ENCODE measurements at regions not wholly inside any gene's neighbourhood (a gene's known extent, or its start where the extent isn't known, plus 50 kb on each side); places are given as distances from the start of the nearest gene placed in this dataset.

GRCh38 chr10:93180482-93180931, 106.8 kb downstream of the CYP26A1 start:
- no peak for DNase-seq

DNA sequence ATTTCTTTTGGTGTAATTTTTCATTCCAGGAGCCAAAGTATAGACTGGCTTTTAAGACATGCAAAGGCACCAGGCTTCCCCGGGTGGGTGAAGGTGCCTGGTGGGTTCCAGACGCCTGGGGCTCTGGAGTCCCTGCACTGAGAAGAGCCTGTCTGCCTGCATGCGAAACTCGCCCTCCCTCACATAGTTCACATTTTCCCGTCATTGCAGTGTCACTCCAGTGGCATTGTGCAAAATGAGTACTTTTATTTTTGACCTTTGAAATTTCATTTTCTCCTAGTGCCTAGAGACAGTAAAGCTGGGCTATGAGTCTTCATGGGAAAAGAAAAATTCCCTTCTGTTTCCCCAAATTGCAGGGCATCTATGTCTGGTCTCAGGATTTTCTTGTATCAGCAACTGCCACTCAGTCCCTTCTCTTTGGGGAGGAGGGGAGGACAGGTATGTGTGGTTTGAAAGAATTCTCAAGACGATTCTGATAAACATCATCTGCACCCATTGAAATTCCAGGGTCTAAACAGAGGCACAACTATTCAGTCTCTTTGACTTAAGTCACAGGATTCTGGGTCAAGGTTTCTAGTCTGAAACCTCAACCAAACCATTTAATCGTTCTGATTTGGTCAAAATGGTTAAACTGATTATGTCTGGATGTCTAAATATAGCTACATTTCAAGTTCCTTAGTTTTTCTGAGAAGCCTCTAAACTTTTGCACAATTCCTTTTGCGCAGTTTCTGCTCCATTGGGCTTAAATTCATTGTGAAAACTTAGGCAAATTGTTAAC, 107.8 kb downstream of the CYP26A1 start:
- no peak for DNase-seq

GRCh38 chr10:93182049-93182327, 108.3 kb downstream of the CYP26A1 start:
- no peak for DNase-seq

DNA sequence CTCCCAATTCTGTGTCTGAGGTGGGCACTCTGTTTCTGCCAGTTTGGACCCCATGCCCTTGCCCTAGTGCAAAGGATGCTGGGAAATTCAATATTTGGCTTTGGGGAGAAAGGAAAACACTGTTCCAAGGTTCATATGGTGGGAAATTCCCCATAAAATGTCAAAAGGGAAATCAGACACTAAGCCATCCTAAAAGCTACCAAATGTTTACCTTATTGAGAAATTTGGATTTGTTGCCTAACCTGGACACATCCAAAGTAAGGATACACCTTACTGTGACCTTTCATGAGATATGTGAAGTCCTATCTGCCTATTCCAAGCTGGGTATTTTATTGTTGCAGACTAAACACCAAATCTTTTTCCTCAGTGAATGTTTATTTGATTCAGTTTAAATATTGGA, 109.1 kb downstream of the CYP26A1 start:
- DNase-seq, result no peak

GRCh38 chr10:93186653-93187052, 113.0 kb downstream of the CYP26A1 start:
- DNase-seq, result no peak

- DNase-seq, result no peak
These were observed 116.3 kb downstream of the CYP26A1 start for GRCh38 chr10:93189944-93190343.

- no peak for DNase-seq
These were observed 116.7 kb downstream of the CYP26A1 start for GRCh38 chr10:93190372-93190771.

GRCh38 chr10:93193906-93194305, 120.2 kb downstream of the CYP26A1 start:
- DNase-seq, result no peak

GRCh38 chr10:93198401-93199131, 124.9 kb downstream of the CYP26A1 start:
- DNase-seq, result no peak

GRCh38 chr10:93199191-93199751, 125.6 kb downstream of the CYP26A1 start:
- no peak for DNase-seq

GRCh38 chr10:93204494-93205485, 131.1 kb downstream of the CYP26A1 start:
- no peak for DNase-seq

DNA sequence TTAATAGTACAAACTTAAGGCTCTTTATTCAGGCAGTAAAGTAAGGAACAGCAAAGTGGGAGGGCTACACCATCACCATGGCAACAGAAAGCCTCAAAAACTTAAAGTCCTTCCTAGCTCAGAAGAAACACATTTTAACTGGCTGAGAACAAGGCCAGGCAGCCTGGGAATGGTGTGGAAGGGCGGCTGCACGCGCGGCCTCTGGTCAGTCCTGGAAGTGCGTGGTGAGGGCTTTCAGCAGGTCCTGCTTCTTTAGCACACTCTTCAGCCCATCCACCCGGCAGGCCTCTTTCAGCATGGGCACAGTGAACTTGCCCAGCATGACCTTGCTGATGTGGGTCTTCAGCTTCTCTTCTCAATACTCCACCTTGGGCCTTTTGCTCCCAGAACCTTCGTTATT, 133.0 kb downstream of the CYP26A1 start:
- DNase-seq, result no peak

GRCh38 chr10:93208717-93209464, 135.2 kb downstream of the CYP26A1 start:
- no peak for DNase-seq

DNA sequence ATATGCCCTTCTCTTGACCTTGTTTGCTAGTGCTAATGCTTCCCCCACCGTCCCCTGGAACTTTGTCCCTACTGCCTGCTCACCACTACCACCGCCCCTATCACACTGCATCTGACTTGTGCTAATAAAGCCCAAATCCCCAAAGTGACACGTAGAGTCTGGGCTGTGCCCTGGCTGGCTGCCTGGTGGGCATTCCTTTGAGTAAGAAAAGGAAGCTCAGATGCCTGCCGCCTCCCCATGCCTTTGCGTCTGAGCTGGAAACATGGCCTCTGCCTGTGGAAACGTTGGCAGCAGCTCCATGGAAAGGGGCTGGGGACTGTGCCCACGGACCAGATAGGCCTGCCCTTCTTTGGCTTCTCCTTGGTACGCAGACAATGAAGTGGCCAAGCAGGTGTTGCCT, 138.3 kb downstream of the CYP26A1 start:
- no peak for DNase-seq

GRCh38 chr10:93215312-93215711, 141.6 kb downstream of the CYP26A1 start:
- no peak for DNase-seq

DNA sequence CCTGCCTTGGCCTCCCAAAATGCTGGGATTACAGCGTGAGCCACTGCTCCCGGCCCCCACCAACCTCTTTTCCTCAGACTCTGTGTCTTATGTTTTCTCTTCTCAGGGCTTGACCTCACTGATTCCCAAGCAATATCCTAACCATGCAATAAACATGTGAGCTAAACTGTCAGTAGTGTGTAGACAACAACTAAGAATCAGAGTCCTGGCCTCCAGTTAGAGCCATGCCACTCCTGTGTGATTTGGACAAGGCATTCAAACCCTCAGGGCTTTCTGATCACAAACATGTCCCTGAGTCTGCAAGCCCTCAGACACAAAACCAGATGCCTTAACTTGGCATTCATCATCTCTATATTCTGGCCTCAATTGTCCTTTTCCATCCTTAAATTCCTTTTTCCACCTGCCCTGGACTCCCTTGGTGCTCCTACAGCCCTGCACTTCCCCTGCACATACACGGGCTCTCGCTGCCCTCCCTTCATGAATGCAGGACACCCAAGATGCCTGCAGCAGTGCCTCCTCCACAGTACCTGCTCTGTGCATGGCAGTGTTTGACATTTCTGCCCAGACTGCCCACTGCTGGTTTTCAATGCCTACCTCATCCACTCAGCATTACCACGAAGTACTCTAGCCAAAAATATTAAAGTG, 142.8 kb downstream of the CYP26A1 start:
- DNase-seq, result no peak

GRCh38 chr10:93218386-93218785, 144.7 kb downstream of the CYP26A1 start:
- DNase-seq, result no peak

DNA sequence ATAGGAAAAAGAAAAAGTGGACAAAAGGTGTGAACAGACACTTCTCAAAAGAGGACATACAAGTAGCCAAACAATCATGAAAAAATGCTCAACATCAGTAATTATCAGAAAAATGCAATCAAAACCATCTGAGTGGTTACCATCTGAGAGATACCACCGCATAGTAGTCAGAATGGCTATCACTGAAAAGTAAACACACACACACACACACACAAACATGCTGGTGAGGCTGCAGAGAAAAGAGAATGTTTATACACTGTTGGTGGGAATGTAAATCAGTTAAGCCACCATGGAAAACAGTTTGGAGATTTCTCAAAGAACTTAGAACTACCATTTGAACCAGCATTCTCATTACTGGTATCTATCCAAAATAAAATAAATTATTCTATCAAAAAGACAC, 145.7 kb downstream of the CYP26A1 start:
- DNase-seq, result no peak

- no peak for DNase-seq
These were observed 146.8 kb downstream of the CYP26A1 start for GRCh38 chr10:93220296-93221170.

- DNase-seq, result no peak
These were observed 147.4 kb downstream of the CYP26A1 start for GRCh38 chr10:93221171-93221496.

DNA sequence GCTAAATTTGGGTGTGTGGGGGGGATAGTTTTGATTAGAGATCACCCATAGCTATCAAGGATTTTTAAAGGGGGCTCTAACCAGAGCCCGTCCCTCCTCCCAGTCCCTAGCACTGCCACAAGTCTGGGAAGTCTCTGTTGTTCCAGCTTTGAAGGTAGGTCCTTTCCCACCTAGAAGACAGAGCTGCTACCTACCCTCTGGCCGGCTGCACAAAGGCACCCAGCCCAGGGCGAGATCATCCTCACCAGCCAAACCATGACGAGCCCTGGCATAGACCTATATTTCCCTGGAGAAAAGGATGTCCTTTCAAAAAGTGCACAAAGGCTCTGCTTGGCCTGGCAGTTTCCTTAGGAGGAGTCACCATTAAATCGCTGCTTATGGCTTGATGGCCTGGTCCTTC, 147.8 kb downstream of the CYP26A1 start:
- no peak for DNase-seq

Data from stimulated activated naive CD4-positive, alpha-beta T cell (primary cell).